ENCODE measurements at regions not wholly inside any gene's neighbourhood (a gene's known extent, or its start where the extent isn't known, plus 50 kb on each side); places are given as distances from the start of the nearest gene placed in this dataset.

DNA sequence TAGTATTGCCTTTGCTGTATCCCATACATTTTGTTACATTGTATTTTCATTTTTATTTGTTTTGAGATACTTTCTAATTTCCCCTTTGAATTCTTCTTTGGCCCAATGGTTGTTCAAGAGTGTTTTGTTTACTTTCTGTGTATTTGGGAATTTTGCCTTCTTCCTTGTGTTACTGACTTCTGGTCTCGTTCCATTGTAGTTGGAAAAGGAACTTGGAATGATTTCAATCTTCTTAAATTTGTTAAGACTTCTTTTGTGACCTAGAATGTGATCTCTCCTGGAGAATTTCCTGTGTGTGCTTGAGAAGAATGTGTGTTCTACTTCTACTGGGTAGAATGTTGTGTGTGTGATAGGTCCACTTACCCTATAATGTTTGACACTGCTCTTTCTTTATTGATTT is 304.4 kb upstream of the RTL1 start:
- H3K27me3 ChIP-seq (ENCODE audit: insufficient read depth, low read length): no peaks in the 10 kb centered on the region
- FAIRE-seq: no peak
- Mint-ChIP-seq H3K36me3 (ENCODE audit: low read depth, unreplicated experiment) (peaks cover 2% of the 10 kb centered on the region), H3K27me3 (ENCODE audit: low read depth, unreplicated experiment) (no peaks in the 10 kb centered on the region), H3K27ac (ENCODE audit: unreplicated experiment) (no peak overlapping the region), H3K4me1 (ENCODE audit: low read depth, unreplicated experiment) (no peaks in the 10 kb centered on the region), H3K4me3 (ENCODE audit: unreplicated experiment) (no peak overlapping the region), H3K9me3 (ENCODE audit: unreplicated experiment) (peaks cover 22% of the 10 kb centered on the region)
- H4K20me1 ChIP-seq (ENCODE audit: insufficient read depth, low read length): no peaks in the 10 kb centered on the region
- H3K4me2 ChIP-seq (ENCODE audit: low read length): no peak overlapping the region
- no peak for TF ChIP-seq EZH2 (IDR thresholded peaks at IDR 0.05; ENCODE audit: insufficient read depth, low read length)
- TF ChIP-seq, protein P1, sequence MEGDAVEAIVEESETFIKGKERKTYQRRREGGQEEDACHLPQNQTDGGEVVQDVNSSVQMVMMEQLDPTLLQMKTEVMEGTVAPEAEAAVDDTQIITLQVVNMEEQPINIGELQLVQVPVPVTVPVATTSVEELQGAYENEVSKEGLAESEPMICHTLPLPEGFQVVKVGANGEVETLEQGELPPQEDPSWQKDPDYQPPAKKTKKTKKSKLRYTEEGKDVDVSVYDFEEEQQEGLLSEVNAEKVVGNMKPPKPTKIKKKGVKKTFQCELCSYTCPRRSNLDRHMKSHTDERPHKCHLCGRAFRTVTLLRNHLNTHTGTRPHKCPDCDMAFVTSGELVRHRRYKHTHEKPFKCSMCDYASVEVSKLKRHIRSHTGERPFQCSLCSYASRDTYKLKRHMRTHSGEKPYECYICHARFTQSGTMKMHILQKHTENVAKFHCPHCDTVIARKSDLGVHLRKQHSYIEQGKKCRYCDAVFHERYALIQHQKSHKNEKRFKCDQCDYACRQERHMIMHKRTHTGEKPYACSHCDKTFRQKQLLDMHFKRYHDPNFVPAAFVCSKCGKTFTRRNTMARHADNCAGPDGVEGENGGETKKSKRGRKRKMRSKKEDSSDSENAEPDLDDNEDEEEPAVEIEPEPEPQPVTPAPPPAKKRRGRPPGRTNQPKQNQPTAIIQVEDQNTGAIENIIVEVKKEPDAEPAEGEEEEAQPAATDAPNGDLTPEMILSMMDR (IDR thresholded peaks at IDR 0.05; ENCODE audit: insufficient read depth, low read depth, low read length): no peak
- no peaks in the 10 kb centered on the region for H3K79me2 ChIP-seq (ENCODE audit: insufficient read depth, low read length)
- H3K4me3 ChIP-seq (ENCODE audit: insufficient read depth, low read depth, low read length): no peak overlapping the region
- H3K9ac ChIP-seq (ENCODE audit: low read length): no peak overlapping the region
- no peaks in the 10 kb centered on the region for H3K36me3 ChIP-seq (ENCODE audit: insufficient read depth, low read length)
- no peaks in the 10 kb centered on the region for H3K4me1 ChIP-seq (ENCODE audit: insufficient read depth, low read length)
- no peak for DNase-seq (ENCODE audit: low read depth)
- no peak overlapping the region for H3K27ac ChIP-seq (ENCODE audit: low read depth, low read length)
- H3K9me3 ChIP-seq (ENCODE audit: insufficient read depth, low read depth, low read length): peaks cover 5% of the 10 kb centered on the region
- H2AFZ ChIP-seq (ENCODE audit: low read depth, low read length): no peak overlapping the region

- Histone ChIP-seq H4K20me1 (ENCODE audit: insufficient read depth, low read length) (no peaks in the 10 kb centered on the region), H3K4me1 (ENCODE audit: insufficient read depth, low read length) (no peaks in the 10 kb centered on the region), H3K9ac (ENCODE audit: low read length) (no peak overlapping the region), H3K4me2 (ENCODE audit: low read length) (no peak overlapping the region), H3K79me2 (ENCODE audit: insufficient read depth, low read length) (no peaks in the 10 kb centered on the region), H3K9me3 (ENCODE audit: insufficient read depth, low read depth, low read length) (peaks cover 4% of the 10 kb centered on the region), H3K4me3 (ENCODE audit: insufficient read depth, low read depth, low read length) (no peak overlapping the region), H3K36me3 (ENCODE audit: insufficient read depth, low read length) (no peaks in the 10 kb centered on the region), H2AFZ (ENCODE audit: low read depth, low read length) (no peak overlapping the region), H3K27ac (ENCODE audit: low read depth, low read length) (no peak overlapping the region), H3K27me3 (ENCODE audit: insufficient read depth, low read length) (no peaks in the 10 kb centered on the region)
- Mint-ChIP-seq H3K27me3 (ENCODE audit: low read depth, unreplicated experiment) (no peaks in the 10 kb centered on the region), H3K27ac (ENCODE audit: unreplicated experiment) (no peak overlapping the region), H3K9me3 (ENCODE audit: unreplicated experiment) (peaks cover 14% of the 10 kb centered on the region), H3K4me1 (ENCODE audit: low read depth, unreplicated experiment) (no peaks in the 10 kb centered on the region), H3K4me3 (ENCODE audit: unreplicated experiment) (no peak overlapping the region), H3K36me3 (ENCODE audit: low read depth, unreplicated experiment) (no peaks in the 10 kb centered on the region)
- DNase-seq (ENCODE audit: low read depth) (no peak), FAIRE-seq (no peak)
- TF ChIP-seq EZH2 (IDR thresholded peaks at IDR 0.05; ENCODE audit: insufficient read depth, low read length): no peak
- TF ChIP-seq, protein P1 (IDR thresholded peaks at IDR 0.05; ENCODE audit: insufficient read depth, low read depth, low read length): no peak
Measured at GRCh38 chr14:101209594-101209993, 306.1 kb upstream of the RTL1 start.

DNA sequence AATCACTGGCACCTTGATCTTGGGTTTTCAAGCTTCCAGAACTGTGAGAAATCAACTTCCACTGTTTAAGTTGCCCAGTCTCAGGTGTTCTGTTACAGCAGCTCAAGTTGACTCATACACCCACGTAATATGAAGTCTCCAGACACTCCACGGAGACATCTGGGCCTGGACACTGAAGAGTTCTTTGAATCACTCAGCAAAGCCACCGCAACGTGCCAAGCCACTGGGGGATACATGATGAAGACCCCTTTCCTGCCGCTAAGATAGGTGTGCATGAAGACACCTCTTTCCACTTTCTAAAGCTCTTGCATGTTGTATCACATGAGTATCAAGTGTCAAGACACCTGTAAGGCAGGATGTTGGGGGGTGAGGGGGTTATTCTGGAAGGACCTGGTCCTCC is 311.7 kb upstream of the RTL1 start:
- no peaks in the 10 kb centered on the region for H3K4me1 ChIP-seq (ENCODE audit: insufficient read depth, low read length)
- H3K79me2 ChIP-seq (ENCODE audit: insufficient read depth, low read length): no peaks in the 10 kb centered on the region
- no peak overlapping the region for H2AFZ ChIP-seq (ENCODE audit: low read depth, low read length)
- Mint-ChIP-seq H3K27ac (ENCODE audit: unreplicated experiment) (no peak overlapping the region), H3K36me3 (ENCODE audit: low read depth, unreplicated experiment) (peaks cover 2% of the 10 kb centered on the region), H3K4me3 (ENCODE audit: unreplicated experiment) (no peak overlapping the region), H3K4me1 (ENCODE audit: low read depth, unreplicated experiment) (no peaks in the 10 kb centered on the region), H3K9me3 (ENCODE audit: unreplicated experiment) (peaks cover 21% of the 10 kb centered on the region), H3K27me3 (ENCODE audit: low read depth, unreplicated experiment) (peaks cover 12% of the 10 kb centered on the region)
- no peaks in the 10 kb centered on the region for H4K20me1 ChIP-seq (ENCODE audit: insufficient read depth, low read length)
- H3K27ac ChIP-seq (ENCODE audit: low read depth, low read length): no peak overlapping the region
- H3K4me2 ChIP-seq (ENCODE audit: low read length): no peak overlapping the region
- no peak for FAIRE-seq
- no peaks in the 10 kb centered on the region for H3K27me3 ChIP-seq (ENCODE audit: insufficient read depth, low read length)
- no peak overlapping the region for H3K9ac ChIP-seq (ENCODE audit: low read length)
- no peak overlapping the region for H3K4me3 ChIP-seq (ENCODE audit: insufficient read depth, low read depth, low read length)
- no peaks in the 10 kb centered on the region for H3K36me3 ChIP-seq (ENCODE audit: insufficient read depth, low read length)
- DNase-seq (ENCODE audit: low read depth): no peak
- H3K9me3 ChIP-seq (ENCODE audit: insufficient read depth, low read depth, low read length): no peaks in the 10 kb centered on the region
- TF ChIP-seq, protein P1 (IDR thresholded peaks at IDR 0.05; ENCODE audit: insufficient read depth, low read depth, low read length): no peak
- TF ChIP-seq EZH2 (IDR thresholded peaks at IDR 0.05; ENCODE audit: insufficient read depth, low read length): no peak

Data from astrocyte (in vitro differentiated cells and primary cell).